EH (cell line): ENCODE measurements at regions not wholly inside any gene's neighbourhood (a gene's known extent, or its start where the extent isn't known, plus 50 kb on each side); places are given as distances from the start of the nearest gene placed in this dataset.

Experiments used
- DNase-seq: peaks from one replicate; pipeline ENCODE4 v3.0.0-alpha.2; 2015; ENCODE audit warnings: low read depth

- no peak for DNase-seq
Measured at GRCh38 chr10:62745581-62745980, 58.9 kb upstream of the ADO start.

DNA sequence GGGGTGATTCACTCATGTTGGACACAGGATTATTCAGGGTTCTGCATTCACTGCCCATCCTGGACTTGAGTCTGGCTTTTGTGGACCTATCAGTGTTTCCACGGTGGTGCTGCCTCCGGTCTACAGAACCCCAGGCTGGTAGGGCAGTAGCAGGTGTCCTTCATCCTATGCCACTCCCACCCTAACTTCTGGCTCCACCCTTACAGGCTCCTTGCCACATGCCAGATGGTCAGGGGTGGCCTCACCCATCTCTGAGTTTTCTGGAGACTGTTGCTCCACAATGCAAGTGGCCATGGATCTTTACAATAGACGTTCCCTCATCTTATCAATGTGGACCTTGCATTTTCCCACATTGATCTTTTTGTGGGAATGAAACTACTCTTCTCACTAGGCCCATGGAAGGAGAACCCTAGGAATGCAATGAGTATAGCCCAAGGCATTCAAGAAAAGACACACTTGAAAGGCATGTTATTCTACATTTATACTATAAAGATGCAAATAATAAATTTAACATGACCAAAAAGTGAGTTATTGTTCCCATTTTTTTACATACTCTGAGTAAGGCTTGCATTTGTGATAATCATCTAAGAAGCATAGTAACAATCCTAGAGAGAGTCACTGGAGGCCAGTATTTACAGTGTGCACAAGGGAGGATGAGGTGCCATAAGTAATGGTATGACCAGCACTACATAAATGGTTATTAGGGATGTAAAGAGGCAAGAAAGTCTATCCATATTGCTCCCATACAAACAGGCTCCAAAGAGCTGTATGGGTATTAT lies 57.4 kb upstream of the ADO start:
- DNase-seq: peak; percentile 51

- DNase-seq: no peak
Measured at GRCh38 chr10:62748386-62748785, 56.1 kb upstream of the ADO start.

GRCh38 chr10:62749093-62749683 lies 55.3 kb upstream of the ADO start:
- DNase-seq: no peak
